Activated CD4-positive, alpha-beta T cell treated with anti-CD3 and anti-CD28 coated beads, Interleukin-2, amount 50 U/mL, for 16 hours (primary cell): ENCODE measurements at regions not wholly inside any gene's neighbourhood (a gene's known extent, or its start where the extent isn't known, plus 50 kb on each side); places are given as distances from the start of the nearest gene placed in this dataset.
"Not testable (repeated sequence)": the region's sequence is repeated elsewhere in the genome, so short reads cannot be mapped to it uniquely, and the experiment has no call there.

Experiments
- DNase-seq: peaks from one replicate; pipeline ENCODE4 v3.0.0-alpha.2; 2020

- no peak for DNase-seq
Measured at GRCh38 chr2:175679231-175679630, 322.8 kb downstream of the LNPK start.

- DNase-seq, result no peak
Measured at GRCh38 chr2:175677880-175678279, 324.2 kb downstream of the LNPK start.

GRCh38 chr2:175676813-175677212, 325.3 kb downstream of the LNPK start:
- no peak for DNase-seq

GRCh38 chr2:175668804-175669203, 333.3 kb downstream of the LNPK start:
- not testable (repeated sequence) for DNase-seq

- DNase-seq, result no peak
Measured at GRCh38 chr2:175662335-175662734, 339.7 kb downstream of the LNPK start.

GRCh38 chr2:175648577-175649063, 353.4 kb downstream of the LNPK start:
- no peak for DNase-seq

GRCh38 chr2:175647058-175647457, 355.0 kb downstream of the LNPK start:
- DNase-seq, result no peak

- no peak for DNase-seq
Measured at GRCh38 chr2:175640655-175641054, 361.4 kb downstream of the LNPK start.

GRCh38 chr2:175633227-175633626, 368.8 kb downstream of the LNPK start:
- no peak for DNase-seq

- DNase-seq, result no peak
Measured at GRCh38 chr2:175631245-175631623, 370.8 kb downstream of the LNPK start.

- no peak for DNase-seq
Measured at GRCh38 chr2:175630280-175631244, 371.5 kb downstream of the LNPK start.

- no peak for DNase-seq
Measured at GRCh38 chr2:175628243-175628642, 373.8 kb downstream of the LNPK start.

- no peak for DNase-seq
Measured at GRCh38 chr2:175627405-175627804, 374.7 kb downstream of the LNPK start.

- DNase-seq, result no peak
Measured at GRCh38 chr2:175626796-175627195, 375.3 kb downstream of the LNPK start.

GRCh38 chr2:175624785-175625184, 377.3 kb downstream of the LNPK start:
- no peak for DNase-seq

GRCh38 chr2:175624211-175624761, 377.8 kb downstream of the LNPK start:
- no peak for DNase-seq

GRCh38 chr2:175621821-175622220, 380.2 kb downstream of the LNPK start:
- DNase-seq, result no peak

GRCh38 chr2:175620106-175620505, 382.0 kb downstream of the LNPK start:
- no peak for DNase-seq

GRCh38 chr2:175619179-175620045, 382.7 kb downstream of the LNPK start:
- no peak for DNase-seq

GRCh38 chr2:175612280-175612679, 389.8 kb downstream of the LNPK start:
- DNase-seq, result no peak

- no peak for DNase-seq
Measured at GRCh38 chr2:175606010-175606841, 395.8 kb downstream of the LNPK start.

GRCh38 chr2:175605640-175606009, 396.4 kb downstream of the LNPK start:
- no peak for DNase-seq
